HCT116 (cell line): ENCODE measurements at regions not wholly inside any gene's neighbourhood (a gene's known extent, or its start where the extent isn't known, plus 50 kb on each side); places are given as distances from the start of the nearest gene placed in this dataset.

Experiments
- ATF3 ChIP-seq: IDR thresholded peaks from 2 replicates; pipeline ENCODE4 v1.6.1; 2012
- CTCF ChIP-seq, 3 experiments: fragments of 200-600 bp in 1 of 3; sonication (generic) in 1 of 3; IDR thresholded peaks in 2 of 3; conservative IDR thresholded peaks in 1 of 3; 2 replicates each; pipeline ENCODE4 v1.5.1; 2012 to 2017; ENCODE audit warnings: low read depth in 2 of 3, low read length in 2 of 3, antibody characterized with exemption in 1 of 3, borderline replicate concordance in 1 of 3, control low read depth in 1 of 3, mild to moderate bottlenecking in 1 of 3, mixed read lengths in 1 of 3, mixed run types in 1 of 3, moderate library complexity in 1 of 3; ENCODE audit not compliant: insufficient read depth in 1 of 3
- ELF1 ChIP-seq: IDR thresholded peaks from 2 replicates; pipeline ENCODE4 v1.6.1; 2012; ENCODE audit warnings: low read depth, borderline replicate concordance
- SRF ChIP-seq: IDR thresholded peaks from 2 replicates; pipeline ENCODE4 v1.6.1; 2012; ENCODE audit warnings: low read depth

GRCh38 chr5:57768745-57769144 is 286.1 kb upstream of the ACTBL2 start:
- TF ChIP-seq CTCF (IDR thresholded peaks at IDR 0.05 in 2 of 3, conservative IDR thresholded peaks at IDR 0.05 in 1 of 3; ENCODE audit: borderline replicate concordance in 1 of 3, insufficient read depth in 1 of 3, low read depth in 2 of 3, low read length in 2 of 3) (no peak), ELF1 (no peak), SRF (no peak), ATF3 (no peak)
